ENCODE measurements at regions not wholly inside any gene's neighbourhood (a gene's known extent, or its start where the extent isn't known, plus 50 kb on each side); places are given as distances from the start of the nearest gene placed in this dataset.

DNA sequence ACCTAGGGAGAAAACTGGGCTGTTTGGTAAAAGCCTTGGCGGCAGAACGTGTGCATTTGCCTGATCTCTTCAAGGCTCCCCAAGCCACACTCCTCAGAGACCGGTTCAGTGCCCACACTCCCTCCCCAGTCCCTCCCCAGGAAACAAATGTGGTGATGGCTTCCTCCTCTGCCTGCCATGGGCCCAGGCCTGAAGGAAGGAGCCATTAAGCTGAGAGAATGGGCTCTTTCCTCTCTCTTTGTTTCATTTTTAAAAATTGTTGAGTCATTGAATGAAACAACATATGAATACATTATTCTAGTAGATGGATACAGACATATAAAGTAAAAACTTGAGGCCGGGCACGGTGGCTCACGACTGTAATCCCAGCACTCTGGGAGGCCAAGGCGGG, 50.6 kb upstream of the YWHAQ start:
- Histone ChIP-seq H3K4me1 (ENCODE audit: control insufficient read depth, insufficient read depth, low read length) (no peaks in the 10 kb centered on the region), H3K27me3 (ENCODE audit: control insufficient read depth, insufficient read depth, low read length) (no peaks in the 10 kb centered on the region), H3K27ac (ENCODE audit: low read depth, low read length) (no peak overlapping the region), H3K36me3 (ENCODE audit: control insufficient read depth, insufficient read depth, low read length) (no peaks in the 10 kb centered on the region), H3K4me3 (ENCODE audit: low read depth, low read length) (no peak overlapping the region), H3K9me3 (ENCODE audit: control insufficient read depth, insufficient read depth, low read length) (no peaks in the 10 kb centered on the region)
- 100% methylated on average over 3 of the region's 7 CpGs for WGBS (ENCODE audit: insufficient coverage)
- no peak for DNase-seq (ENCODE audit: low read depth in 4 of 6, low spot score in 6 of 6)

- Histone ChIP-seq H3K27ac (ENCODE audit: low read depth, low read length) (no peak overlapping the region), H3K9me3 (ENCODE audit: control insufficient read depth, insufficient read depth, low read length) (no peaks in the 10 kb centered on the region), H3K4me3 (ENCODE audit: low read depth, low read length) (no peak overlapping the region), H3K4me1 (ENCODE audit: control insufficient read depth, insufficient read depth, low read length) (no peaks in the 10 kb centered on the region), H3K27me3 (ENCODE audit: control insufficient read depth, insufficient read depth, low read length) (no peaks in the 10 kb centered on the region), H3K36me3 (ENCODE audit: control insufficient read depth, insufficient read depth, low read length) (no peaks in the 10 kb centered on the region)
- WGBS (ENCODE audit: insufficient coverage), result 90% methylated on average over 2 of the region's 4 CpGs
- no peak for DNase-seq (ENCODE audit: low read depth in 4 of 6, low spot score in 6 of 6)
Measured at GRCh38 chr2:9685637-9686036, 54.8 kb upstream of the YWHAQ start.

DNA sequence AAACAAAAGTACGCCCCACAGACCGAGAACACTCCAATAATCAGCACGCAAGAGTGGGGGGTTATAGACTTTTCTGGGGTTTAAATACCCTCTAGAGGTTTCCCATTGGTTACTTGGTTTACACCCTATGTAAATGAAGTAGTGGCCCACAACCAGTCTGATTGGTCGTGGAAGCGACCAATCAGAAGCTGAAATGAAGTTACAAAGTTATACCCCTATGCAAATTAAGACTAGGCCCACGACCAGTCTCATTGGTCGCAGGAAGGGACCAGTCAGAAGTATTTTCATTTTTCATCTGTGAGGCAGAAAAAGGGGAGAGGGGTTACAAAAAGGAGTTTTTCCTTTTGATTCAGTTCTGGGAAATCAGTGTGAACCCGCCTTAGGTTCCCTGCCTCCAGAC, 55.3 kb upstream of the YWHAQ start:
- no peak for DNase-seq (ENCODE audit: low read depth in 4 of 6, low spot score in 6 of 6)
- H3K27me3 ChIP-seq (ENCODE audit: control insufficient read depth, insufficient read depth, low read length), result no peaks in the 10 kb centered on the region
- no peak overlapping the region for H3K27ac ChIP-seq (ENCODE audit: low read depth, low read length)
- H3K4me1 ChIP-seq (ENCODE audit: control insufficient read depth, insufficient read depth, low read length), result no peaks in the 10 kb centered on the region
- H3K9me3 ChIP-seq (ENCODE audit: control insufficient read depth, insufficient read depth, low read length), result no peaks in the 10 kb centered on the region
- WGBS (ENCODE audit: insufficient coverage), result 100% methylated on average over 1 of the region's 8 CpGs
- H3K4me3 ChIP-seq (ENCODE audit: low read depth, low read length), result no peak overlapping the region
- H3K36me3 ChIP-seq (ENCODE audit: control insufficient read depth, insufficient read depth, low read length), result no peaks in the 10 kb centered on the region

- 84% methylated on average over 7 of the region's 7 CpGs for WGBS (ENCODE audit: insufficient coverage)
- DNase-seq (ENCODE audit: low read depth in 4 of 6, low spot score in 6 of 6), result no peak
Measured at GRCh38 chr2:9690252-9690651, 59.5 kb upstream of the YWHAQ start.

GRCh38 chr2:9690716-9691498, 60.1 kb upstream of the YWHAQ start:
- Histone ChIP-seq H3K4me1 (ENCODE audit: control insufficient read depth, insufficient read depth, low read length) (peaks cover 6% of the 10 kb centered on the region), H3K36me3 (ENCODE audit: control insufficient read depth, insufficient read depth, low read length) (no peaks in the 10 kb centered on the region), H3K27me3 (ENCODE audit: control insufficient read depth, insufficient read depth, low read length) (no peaks in the 10 kb centered on the region), H3K9me3 (ENCODE audit: control insufficient read depth, insufficient read depth, low read length) (no peaks in the 10 kb centered on the region), H3K27ac (ENCODE audit: low read depth, low read length) (no peak overlapping the region), H3K4me3 (ENCODE audit: low read depth, low read length) (no peak overlapping the region)
- WGBS (ENCODE audit: insufficient coverage), result 87% methylated on average over 9 of the region's 11 CpGs
- no peak for DNase-seq (ENCODE audit: low read depth in 4 of 6, low spot score in 6 of 6)

More at GRCh38 chr2:9690252-9690651, 59.5 kb upstream of the YWHAQ start:
- H3K27me3 ChIP-seq (ENCODE audit: control insufficient read depth, insufficient read depth, low read length), result no peaks in the 10 kb centered on the region
- no peak overlapping the region for H3K4me3 ChIP-seq (ENCODE audit: low read depth, low read length)
- H3K36me3 ChIP-seq (ENCODE audit: control insufficient read depth, insufficient read depth, low read length), result no peaks in the 10 kb centered on the region
- H3K27ac ChIP-seq (ENCODE audit: low read depth, low read length), result no peak overlapping the region
- peaks cover 6% of the 10 kb centered on the region for H3K4me1 ChIP-seq (ENCODE audit: control insufficient read depth, insufficient read depth, low read length)
- no peaks in the 10 kb centered on the region for H3K9me3 ChIP-seq (ENCODE audit: control insufficient read depth, insufficient read depth, low read length)

DNA sequence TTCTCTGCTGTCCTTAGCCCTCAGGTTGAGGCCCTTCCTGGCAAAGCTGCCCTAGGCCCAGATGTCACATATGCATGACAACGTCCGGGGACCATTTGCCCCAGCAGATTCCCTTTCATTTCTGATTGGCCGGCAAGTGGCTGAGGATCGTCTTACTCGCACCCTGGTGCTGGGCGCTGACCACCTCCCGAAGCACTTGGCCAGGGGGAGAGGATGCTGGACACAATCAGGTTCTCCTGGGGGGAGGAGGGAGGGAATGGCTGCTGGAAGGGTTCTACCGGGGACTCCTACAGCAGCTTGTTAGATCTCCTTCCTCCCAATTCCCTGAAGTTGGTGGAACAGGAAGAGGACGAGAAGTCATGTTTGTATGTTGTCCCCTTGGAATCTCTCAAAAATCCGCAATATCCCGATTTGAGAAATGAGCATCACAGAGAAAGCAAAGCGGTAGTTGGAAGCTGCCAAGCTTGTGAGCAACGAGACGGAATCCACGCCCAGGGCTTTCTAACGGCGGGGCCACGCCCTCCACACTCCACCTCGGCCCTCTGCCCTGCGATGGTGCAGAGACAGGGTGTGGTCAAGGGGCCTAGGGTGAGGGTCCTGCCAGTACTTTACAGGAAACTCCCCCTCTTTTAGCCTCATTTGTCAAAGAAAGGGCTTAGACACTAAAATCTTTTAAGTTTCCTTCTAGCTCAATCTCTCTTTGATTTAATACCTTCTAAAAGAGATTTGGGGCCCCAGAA, 61.8 kb upstream of the YWHAQ start:
- DNase-seq (ENCODE audit: low read depth in 4 of 6, low spot score in 6 of 6), result no peak
- H3K27ac ChIP-seq (ENCODE audit: low read depth, low read length), result no peak overlapping the region
- WGBS (ENCODE audit: insufficient coverage), result 64% methylated on average over 14 of the region's 20 CpGs

GRCh38 chr2:9693196-9693491, 62.3 kb upstream of the YWHAQ start:
- no peaks in the 10 kb centered on the region for H3K27me3 ChIP-seq (ENCODE audit: control insufficient read depth, insufficient read depth, low read length)
- H3K36me3 ChIP-seq (ENCODE audit: control insufficient read depth, insufficient read depth, low read length), result no peaks in the 10 kb centered on the region
- H3K4me1 ChIP-seq (ENCODE audit: control insufficient read depth, insufficient read depth, low read length), result peaks cover 6% of the 10 kb centered on the region
- H3K4me3 ChIP-seq (ENCODE audit: low read depth, low read length), result no peak overlapping the region
- WGBS (ENCODE audit: insufficient coverage), result 100% methylated on average over 5 of the region's 8 CpGs
- DNase-seq (ENCODE audit: low read depth in 4 of 6, low spot score in 6 of 6), result no peak
- no peaks in the 10 kb centered on the region for H3K9me3 ChIP-seq (ENCODE audit: control insufficient read depth, insufficient read depth, low read length)
- no peak overlapping the region for H3K27ac ChIP-seq (ENCODE audit: low read depth, low read length)

More for the DNA sequence above, 61.8 kb upstream of the YWHAQ start:
- H3K4me3 ChIP-seq (ENCODE audit: low read depth, low read length), result no peak overlapping the region
- no peaks in the 10 kb centered on the region for H3K36me3 ChIP-seq (ENCODE audit: control insufficient read depth, insufficient read depth, low read length)
- no peaks in the 10 kb centered on the region for H3K27me3 ChIP-seq (ENCODE audit: control insufficient read depth, insufficient read depth, low read length)
- peaks cover 6% of the 10 kb centered on the region for H3K4me1 ChIP-seq (ENCODE audit: control insufficient read depth, insufficient read depth, low read length)
- H3K9me3 ChIP-seq (ENCODE audit: control insufficient read depth, insufficient read depth, low read length), result no peaks in the 10 kb centered on the region

GRCh38 chr2:9693646-9694045, 62.8 kb upstream of the YWHAQ start:
- Histone ChIP-seq H3K27me3 (ENCODE audit: control insufficient read depth, insufficient read depth, low read length) (no peaks in the 10 kb centered on the region), H3K4me1 (ENCODE audit: control insufficient read depth, insufficient read depth, low read length) (peaks cover 6% of the 10 kb centered on the region), H3K27ac (ENCODE audit: low read depth, low read length) (no peak overlapping the region), H3K9me3 (ENCODE audit: control insufficient read depth, insufficient read depth, low read length) (no peaks in the 10 kb centered on the region), H3K36me3 (ENCODE audit: control insufficient read depth, insufficient read depth, low read length) (no peaks in the 10 kb centered on the region), H3K4me3 (ENCODE audit: low read depth, low read length) (no peak overlapping the region)
- DNase-seq (ENCODE audit: low read depth in 4 of 6, low spot score in 6 of 6), result no peak
- WGBS (ENCODE audit: insufficient coverage), result 90% methylated on average over 11 of the region's 16 CpGs

GRCh38 chr2:9694661-9695234, 64.0 kb upstream of the YWHAQ start:
- no peak for DNase-seq (ENCODE audit: low read depth in 4 of 6, low spot score in 6 of 6)
- no peak overlapping the region for H3K27ac ChIP-seq (ENCODE audit: low read depth, low read length)
- 70% methylated on average over 15 of the region's 17 CpGs for WGBS (ENCODE audit: insufficient coverage)

DNA sequence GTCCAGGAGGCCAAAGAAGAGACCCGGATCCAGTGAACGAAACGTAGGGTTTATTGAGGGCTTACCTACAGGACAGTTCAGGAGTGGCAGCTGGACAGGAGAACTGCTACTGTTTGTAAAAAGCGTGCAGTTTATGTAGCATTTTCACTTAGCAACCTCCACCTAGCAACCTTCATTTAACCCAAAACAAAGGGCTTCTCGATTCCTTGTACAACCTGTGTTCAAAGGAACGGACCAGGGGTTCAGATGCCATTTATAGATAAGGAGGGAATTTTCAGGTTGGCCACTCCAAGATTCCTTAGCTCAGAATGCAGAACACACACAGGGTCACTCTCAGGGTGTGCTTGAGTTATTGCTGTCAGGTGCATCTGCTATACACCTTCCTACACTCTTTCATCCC, 65.1 kb upstream of the YWHAQ start:
- Histone ChIP-seq H3K36me3 (ENCODE audit: control insufficient read depth, insufficient read depth, low read length) (no peaks in the 10 kb centered on the region), H3K27ac (ENCODE audit: low read depth, low read length) (no peak overlapping the region), H3K27me3 (ENCODE audit: control insufficient read depth, insufficient read depth, low read length) (no peaks in the 10 kb centered on the region), H3K4me1 (ENCODE audit: control insufficient read depth, insufficient read depth, low read length) (peaks cover 6% of the 10 kb centered on the region), H3K4me3 (ENCODE audit: low read depth, low read length) (no peak overlapping the region), H3K9me3 (ENCODE audit: control insufficient read depth, insufficient read depth, low read length) (no peaks in the 10 kb centered on the region)
- WGBS (ENCODE audit: insufficient coverage), result 100% methylated on average over 3 of the region's 6 CpGs
- no peak for DNase-seq (ENCODE audit: low read depth in 4 of 6, low spot score in 6 of 6)

More at GRCh38 chr2:9694661-9695234, 64.0 kb upstream of the YWHAQ start:
- Histone ChIP-seq H3K4me3 (ENCODE audit: low read depth, low read length) (no peak overlapping the region), H3K36me3 (ENCODE audit: control insufficient read depth, insufficient read depth, low read length) (no peaks in the 10 kb centered on the region), H3K27me3 (ENCODE audit: control insufficient read depth, insufficient read depth, low read length) (no peaks in the 10 kb centered on the region), H3K9me3 (ENCODE audit: control insufficient read depth, insufficient read depth, low read length) (no peaks in the 10 kb centered on the region), H3K4me1 (ENCODE audit: control insufficient read depth, insufficient read depth, low read length) (peaks cover 6% of the 10 kb centered on the region)
